ENCODE measurements at regions not wholly inside any gene's neighbourhood (a gene's known extent, or its start where the extent isn't known, plus 50 kb on each side); places are given as distances from the start of the nearest gene placed in this dataset.

DNA sequence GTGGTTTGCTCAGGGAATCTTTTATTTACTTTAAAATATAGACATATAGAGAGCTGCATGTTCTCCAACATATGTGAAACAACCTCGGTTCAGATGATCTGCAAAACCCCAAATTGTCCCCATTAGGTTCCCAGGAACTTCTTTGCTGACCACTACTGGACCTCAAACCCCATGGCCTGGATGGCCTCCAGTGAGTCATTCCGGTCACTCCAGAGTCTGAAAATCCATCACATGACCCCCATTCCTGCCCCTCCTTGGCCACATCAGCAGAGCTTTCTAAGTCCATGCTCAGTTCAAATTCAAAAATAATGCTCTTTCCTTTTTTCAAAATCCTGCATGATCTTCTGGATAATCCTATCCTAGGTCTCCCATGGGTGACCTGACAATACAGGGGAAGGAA lies 271.0 kb downstream of the TNS1 start:
- Histone ChIP-seq H4K20me1 (ENCODE audit: control insufficient read depth, insufficient read depth, low read length, poor library complexity, severe bottlenecking) (no peaks in the 10 kb centered on the region), H3K4me1 (ENCODE audit: control insufficient read depth in 2 of 2, insufficient read depth in 2 of 2, low read length in 2 of 2) (no peaks in the 10 kb centered on the region), H3K9ac (ENCODE audit: low read length) (no peak overlapping the region), H3K79me2 (ENCODE audit: control insufficient read depth, insufficient read depth, low read length) (no peaks in the 10 kb centered on the region), H3K9me3 (ENCODE audit: control extremely low read depth in 1 of 3, control insufficient read depth in 2 of 3, insufficient read depth in 1 of 3, low read length in 2 of 3) (no peaks in the 10 kb centered on the region), H3K27ac (ENCODE audit: low read length in 2 of 2) (no peak overlapping the region), H3K4me3 (ENCODE audit: control extremely low read depth in 1 of 5, extremely low read depth in 1 of 5, insufficient read depth in 1 of 5, low read depth in 2 of 5, low read length in 4 of 5) (no peak overlapping the region), H3K36me3 (replicated peaks in 1 of 2; ENCODE audit: control extremely low read depth in 1 of 2, control insufficient read depth in 1 of 2, extremely low read depth in 1 of 2, insufficient read depth in 2 of 2, low read length in 1 of 2) (no peaks in the 10 kb centered on the region), H3K27me3 (replicated peaks in 1 of 4; ENCODE audit: control extremely low read depth in 1 of 4, control insufficient read depth in 3 of 4, insufficient read depth in 4 of 4, low read length in 3 of 4) (peaks cover 0 to 12% (median 0%) of the 10 kb centered on the region in 4 experiments), H2AFZ (ENCODE audit: insufficient read depth, low read depth, low read length, poor library complexity, severe bottlenecking) (no peak overlapping the region), H3K4me2 (replicated peaks; ENCODE audit: low read depth, low read length, poor library complexity, severe bottlenecking) (no peak overlapping the region)
- Mint-ChIP-seq H3K4me1 (peaks cover 3% of the 10 kb centered on the region), H3K27me3 (peaks cover 17% of the 10 kb centered on the region), H3K4me3 (no peak overlapping the region), H3K9me3 (ENCODE audit: insufficient read depth) (no peaks in the 10 kb centered on the region), H3K27ac (no peak overlapping the region)
- DNase-seq (no peak), ATAC-seq (ENCODE audit: low read depth) (no peak)
- ChIA-PET POLR2A (no interaction called here), CTCF (no interaction called here)
- intact Hi-C loops (cut with micrococcal nuclease), result no loop called here
- 100% methylated on average over 2 of the region's 2 CpGs for WGBS (ENCODE audit: insufficient coverage)
- TF ChIP-seq EZH2 (IDR thresholded peaks at IDR 0.05; ENCODE audit: borderline replicate concordance, insufficient read depth, low read depth, low read length, poor library complexity, severe bottlenecking) (no peak), CTCF (IDR thresholded peaks at IDR 0.05) (no peak)

GRCh38 chr2:217729421-217730053 lies 273.3 kb downstream of the TNS1 start:
- Histone ChIP-seq H3K27ac (ENCODE audit: low read length in 2 of 2) (no peak overlapping the region), H3K79me2 (ENCODE audit: control insufficient read depth, insufficient read depth, low read length) (no peaks in the 10 kb centered on the region), H4K20me1 (ENCODE audit: control insufficient read depth, insufficient read depth, low read length, poor library complexity, severe bottlenecking) (no peaks in the 10 kb centered on the region), H3K9me3 (ENCODE audit: control extremely low read depth in 1 of 3, control insufficient read depth in 2 of 3, insufficient read depth in 1 of 3, low read length in 2 of 3) (no peaks in the 10 kb centered on the region), H3K4me3 (ENCODE audit: control extremely low read depth in 1 of 5, extremely low read depth in 1 of 5, insufficient read depth in 1 of 5, low read depth in 2 of 5, low read length in 4 of 5) (no peak overlapping the region), H3K4me1 (ENCODE audit: control insufficient read depth in 2 of 2, insufficient read depth in 2 of 2, low read length in 2 of 2) (no peaks in the 10 kb centered on the region), H3K27me3 (replicated peaks in 1 of 4; ENCODE audit: control extremely low read depth in 1 of 4, control insufficient read depth in 3 of 4, insufficient read depth in 4 of 4, low read length in 3 of 4) (peaks cover 0 to 9% (median 0%) of the 10 kb centered on the region in 4 experiments), H3K9ac (ENCODE audit: low read length) (no peak overlapping the region), H3K36me3 (replicated peaks in 1 of 2; ENCODE audit: control extremely low read depth in 1 of 2, control insufficient read depth in 1 of 2, extremely low read depth in 1 of 2, insufficient read depth in 2 of 2, low read length in 1 of 2) (no peaks in the 10 kb centered on the region), H3K4me2 (replicated peaks; ENCODE audit: low read depth, low read length, poor library complexity, severe bottlenecking) (no peak overlapping the region), H2AFZ (ENCODE audit: insufficient read depth, low read depth, low read length, poor library complexity, severe bottlenecking) (no peak overlapping the region)
- no peak overlapping the region for H3K4me3 Mint-ChIP-seq
- TF ChIP-seq EZH2 (IDR thresholded peaks at IDR 0.05; ENCODE audit: borderline replicate concordance, insufficient read depth, low read depth, low read length, poor library complexity, severe bottlenecking) (no peak), CTCF (IDR thresholded peaks at IDR 0.05) (no peak)
- H3K9me3 Mint-ChIP-seq (ENCODE audit: insufficient read depth), result no peaks in the 10 kb centered on the region
- DNase-seq, result no peak
- H3K27ac Mint-ChIP-seq, result no peak overlapping the region
- intact Hi-C loops (cut with micrococcal nuclease), result no loop called here
- H3K4me1 Mint-ChIP-seq, result no peaks in the 10 kb centered on the region
- 81% methylated on average over 4 of the region's 5 CpGs for WGBS (ENCODE audit: insufficient coverage)
- ChIA-PET CTCF (interaction anchor here (1.0 kb wide), 1 partner anchor 14 kb away, joined by 3 read pairs; no protein-coding TSS in a partner anchor), POLR2A (no interaction called here)
- peaks cover 20% of the 10 kb centered on the region for H3K27me3 Mint-ChIP-seq
- no peak for ATAC-seq (ENCODE audit: low read depth)
